H1 (cell line): ENCODE measurements at regions not wholly inside any gene's neighbourhood (a gene's known extent, or its start where the extent isn't known, plus 50 kb on each side); places are given as distances from the start of the nearest gene placed in this dataset.

Source experiments
- ATF3 ChIP-seq: IDR thresholded peaks from 2 replicates; pipeline ENCODE4 v1.6.1; 2011; ENCODE audit warnings: low read depth, mild to moderate bottlenecking, low read length; ENCODE audit not compliant: insufficient read depth
- CTCF ChIP-seq, 3 experiments: IDR thresholded peaks; 1 replicate in 2 of 3; 2 replicates in 1 of 3; pipeline versions ENCODE4 v1.5.1 to v1.6.1; 2011; ENCODE audit warnings: low read length in 3 of 3, mild to moderate bottlenecking in 3 of 3, inconsistent platforms in 2 of 3, low read depth in 1 of 3, moderate library complexity in 1 of 3; ENCODE audit not compliant: insufficient read depth in 1 of 3; ENCODE audit errors: control extremely low read depth in 1 of 3
- JUN ChIP-seq: IDR thresholded peaks from 2 replicates; pipeline ENCODE4 v1.6.1; 2011; ENCODE audit warnings: low read depth, mild to moderate bottlenecking, improper control_type of control experiment, low read length
- RAD21 ChIP-seq, 2 experiments: IDR thresholded peaks in 1 of 2; conservative IDR thresholded peaks in 1 of 2; 2 replicates each; pipeline ENCODE4 v1.6.1; 2011; ENCODE audit warnings: low read depth in 2 of 2, low read length in 2 of 2, improper control_type of control experiment in 1 of 2, inconsistent platforms in 1 of 2, mild to moderate bottlenecking in 1 of 2, moderate library complexity in 1 of 2
- SIX5 ChIP-seq: IDR thresholded peaks from 2 replicates; pipeline ENCODE4 v1.6.1; 2011; ENCODE audit warnings: mild to moderate bottlenecking, low read depth, low read length
- TEAD4 ChIP-seq: IDR thresholded peaks from 2 replicates; pipeline ENCODE4 v1.6.1; 2012; ENCODE audit warnings: low read depth, low read length, inconsistent platforms, mixed read lengths

- TF ChIP-seq JUN (no peak), CTCF (IDR thresholded peaks at IDR 0.05; ENCODE audit: control extremely low read depth in 1 of 3, insufficient read depth in 1 of 3, low read depth in 1 of 3, low read length in 3 of 3) (no peak), TEAD4 (no peak), RAD21 (IDR thresholded peaks at IDR 0.05 in 1 of 2, conservative IDR thresholded peaks at IDR 0.05 in 1 of 2; ENCODE audit: low read depth in 2 of 2, low read length in 2 of 2) (no peak), ATF3 (no peak), SIX5 (no peak)
These were observed 220.9 kb downstream of the TEX29 start for GRCh38 chr13:111541345-111541744.
